NCI-H1694 (cell line): ENCODE measurements at regions not wholly inside any gene's neighbourhood (a gene's known extent, or its start where the extent isn't known, plus 50 kb on each side); places are given as distances from the start of the nearest gene placed in this dataset.
"Not testable (repeated sequence)": the region's sequence is repeated elsewhere in the genome, so short reads cannot be mapped to it uniquely, and the experiment has no call there.

Experiments used
- DNase-seq: peaks from one replicate; lab custom pipeline; 2025; lab: John Stamatoyannopoulos, UW

GRCh38 chr2:242111954-242112353 lies 242.4 kb downstream of the RTP5 start:
- DNase-seq: not testable (repeated sequence)

- DNase-seq: not testable (repeated sequence)
Measured at GRCh38 chr2:242113492-242113891, 244.0 kb downstream of the RTP5 start.

GRCh38 chr2:242116676-242117075 lies 247.1 kb downstream of the RTP5 start:
- not testable (repeated sequence) for DNase-seq

- DNase-seq: not testable (repeated sequence)
Measured at GRCh38 chr2:242117305-242117704, 247.8 kb downstream of the RTP5 start.

GRCh38 chr2:242119682-242120081 lies 250.2 kb downstream of the RTP5 start:
- not testable (repeated sequence) for DNase-seq

- not testable (repeated sequence) for DNase-seq
Measured at GRCh38 chr2:242130682-242131081, 261.2 kb downstream of the RTP5 start.

GRCh38 chr2:242159921-242160320 lies 290.4 kb downstream of the RTP5 start:
- DNase-seq: not testable (repeated sequence)

- DNase-seq: not testable (repeated sequence)
Measured at GRCh38 chr2:242165115-242165514, 295.6 kb downstream of the RTP5 start.

- DNase-seq: not testable (repeated sequence)
Measured at GRCh38 chr2:242171290-242171689, 301.8 kb downstream of the RTP5 start.
